ENCODE measurements at regions not wholly inside any gene's neighbourhood (a gene's known extent, or its start where the extent isn't known, plus 50 kb on each side); places are given as distances from the start of the nearest gene placed in this dataset.

DNA sequence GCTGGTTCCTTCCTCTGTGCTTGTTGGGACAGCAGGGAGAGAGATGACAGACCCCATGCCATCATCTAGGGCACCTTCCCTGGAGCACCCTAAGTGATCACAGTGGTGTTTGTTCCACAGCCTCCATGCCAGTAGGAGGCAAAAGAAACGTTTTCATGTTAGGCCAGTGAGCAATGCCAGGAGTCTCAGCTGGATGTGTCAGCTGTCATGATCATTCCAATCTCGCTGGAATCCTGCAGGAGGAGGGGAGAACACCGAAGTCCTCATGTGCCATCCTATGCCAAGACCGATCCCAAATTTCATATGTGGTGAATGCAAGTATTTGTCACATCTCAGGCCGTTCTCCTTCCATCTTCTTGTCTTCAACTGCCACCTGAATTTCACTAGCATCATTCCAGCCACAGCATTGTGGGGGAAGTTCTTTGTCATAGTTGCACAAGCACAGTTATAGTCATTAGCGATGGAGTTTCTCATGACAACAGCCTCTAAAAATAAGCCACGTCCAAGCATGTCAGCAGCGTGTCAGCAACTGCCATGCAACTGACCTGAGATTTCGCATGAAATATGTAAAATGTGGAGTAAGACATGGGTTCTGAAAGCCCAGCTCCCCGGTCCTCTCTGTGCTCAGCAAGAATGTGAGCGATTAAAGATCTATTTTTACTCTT is 97.2 kb upstream of the DNAH5 start:
- no peak overlapping the region for H3K27ac ChIP-seq (ENCODE audit: control insufficient read depth, insufficient read depth)
- H4K20me1 ChIP-seq (ENCODE audit: control insufficient read depth, insufficient read depth): no peaks in the 10 kb centered on the region
- POLR2A ChIA-PET: no interaction called here
- ATAC-seq (no peak), FAIRE-seq (no peak), DNase-seq (ENCODE audit: low read depth, low spot score) (no peak)
- intact Hi-C loops (cut with micrococcal nuclease; ENCODE audit: unreplicated experiment): no loop called here
- in situ Hi-C loops (cut with MboI): no loop called here
- H3K79me2 ChIP-seq (ENCODE audit: control insufficient read depth, insufficient read depth, low read length): no peaks in the 10 kb centered on the region
- H3K9me3 ChIP-seq (replicated peaks; ENCODE audit: control insufficient read depth, insufficient read depth, low read length): no peaks in the 10 kb centered on the region
- WGBS (ENCODE audit: insufficient coverage, insufficient replicate concordance, low lambda C conversion rate, missing lambda C conversion rate): 12% methylated on average over 11 of the region's 11 CpGs
- TF ChIP-seq, protein P1, sequence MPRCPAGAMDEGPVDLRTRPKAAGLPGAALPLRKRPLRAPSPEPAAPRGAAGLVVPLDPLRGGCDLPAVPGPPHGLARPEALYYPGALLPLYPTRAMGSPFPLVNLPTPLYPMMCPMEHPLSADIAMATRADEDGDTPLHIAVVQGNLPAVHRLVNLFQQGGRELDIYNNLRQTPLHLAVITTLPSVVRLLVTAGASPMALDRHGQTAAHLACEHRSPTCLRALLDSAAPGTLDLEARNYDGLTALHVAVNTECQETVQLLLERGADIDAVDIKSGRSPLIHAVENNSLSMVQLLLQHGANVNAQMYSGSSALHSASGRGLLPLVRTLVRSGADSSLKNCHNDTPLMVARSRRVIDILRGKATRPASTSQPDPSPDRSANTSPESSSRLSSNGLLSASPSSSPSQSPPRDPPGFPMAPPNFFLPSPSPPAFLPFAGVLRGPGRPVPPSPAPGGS (IDR thresholded peaks at IDR 0.05; ENCODE audit: borderline replicate concordance, insufficient read depth, low read depth, low read length, poor library complexity, severe bottlenecking): peak; percentile 47
- TF ChIP-seq ZNF207 (IDR thresholded peaks at IDR 0.05; ENCODE audit: borderline replicate concordance): no peak
- no peak overlapping the region for H3K9ac ChIP-seq (ENCODE audit: control insufficient read depth, insufficient read depth, low read length)
- CTCF ChIA-PET: no interaction called here
- no peak overlapping the region for H3K4me2 ChIP-seq (ENCODE audit: control insufficient read depth, insufficient read depth)
- peaks cover 0 to 4% of the 10 kb centered on the region in 2 experiments; a peak in 2 of 4 replicates for H3K27me3 ChIP-seq (replicated peaks in 1 of 2; ENCODE audit: control insufficient read depth in 2 of 2, insufficient read depth in 2 of 2, low read length in 1 of 2)
- RAD21 ChIA-PET (ENCODE audit: unreplicated experiment): no interaction called here
- H3K4me1 ChIP-seq (ENCODE audit: control insufficient read depth, insufficient read depth, low read length): no peaks in the 10 kb centered on the region
- BruUV-seq (replicated peaks): no TSS peak
- H3K36me3 ChIP-seq (ENCODE audit: control insufficient read depth in 2 of 2, insufficient read depth in 2 of 2, low read length in 1 of 2): no peaks in the 10 kb centered on the region
- no peak overlapping the region for H2AFZ ChIP-seq (ENCODE audit: control insufficient read depth, low read depth, low read length)
- no peak overlapping the region for H3K4me3 ChIP-seq
- SMC1A ChIA-PET (ENCODE audit: uncharacterized antibody, unreplicated experiment): no interaction called here

DNA sequence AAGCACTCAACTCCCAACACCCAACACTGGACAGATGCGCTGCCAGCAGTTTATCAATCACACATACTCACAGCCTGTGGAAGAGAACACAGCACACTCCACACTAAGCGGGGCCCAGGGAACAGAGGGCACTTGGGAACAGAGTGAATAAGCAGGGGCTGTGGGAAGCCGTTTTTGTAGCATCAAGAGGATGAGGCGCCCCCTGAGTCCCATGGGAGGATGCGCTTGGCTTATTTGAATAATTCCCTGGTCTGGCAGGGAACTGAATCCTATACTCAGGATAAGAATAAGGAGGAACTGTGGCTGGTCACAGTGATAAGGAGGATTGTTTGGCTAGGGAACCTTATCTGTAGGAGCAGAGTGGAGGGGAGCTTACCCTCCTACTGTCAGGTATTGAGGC is 96.1 kb upstream of the DNAH5 start:
- FAIRE-seq (no peak), DNase-seq (ENCODE audit: low read depth, low spot score) (no peak), ATAC-seq (no peak)
- RAD21 ChIA-PET (ENCODE audit: unreplicated experiment): no interaction called here
- no peak overlapping the region for H3K4me3 ChIP-seq
- WGBS (ENCODE audit: insufficient coverage, insufficient replicate concordance, low lambda C conversion rate, missing lambda C conversion rate): 46% methylated on average over 5 of the region's 5 CpGs
- H3K4me2 ChIP-seq (ENCODE audit: control insufficient read depth, insufficient read depth): no peak overlapping the region
- H2AFZ ChIP-seq (ENCODE audit: control insufficient read depth, low read depth, low read length): no peak overlapping the region
- TF ChIP-seq DPF2 (IDR thresholded peaks at IDR 0.05): no peak
- no peak overlapping the region for H3K9ac ChIP-seq (ENCODE audit: control insufficient read depth, insufficient read depth, low read length)
- no peaks in the 10 kb centered on the region for H3K36me3 ChIP-seq (ENCODE audit: control insufficient read depth in 2 of 2, insufficient read depth in 2 of 2, low read length in 1 of 2)
- intact Hi-C loops (cut with micrococcal nuclease; ENCODE audit: unreplicated experiment): no loop called here
- H3K4me1 ChIP-seq (ENCODE audit: control insufficient read depth, insufficient read depth, low read length): no peaks in the 10 kb centered on the region
- in situ Hi-C loops (cut with MboI): no loop called here
- BruUV-seq (replicated peaks): no TSS peak
- SMC1A ChIA-PET (ENCODE audit: uncharacterized antibody, unreplicated experiment): no interaction called here
- no peaks in the 10 kb centered on the region for H3K9me3 ChIP-seq (replicated peaks; ENCODE audit: control insufficient read depth, insufficient read depth, low read length)
- H3K79me2 ChIP-seq (ENCODE audit: control insufficient read depth, insufficient read depth, low read length): no peaks in the 10 kb centered on the region
- CTCF ChIA-PET: no interaction called here
- H4K20me1 ChIP-seq (ENCODE audit: control insufficient read depth, insufficient read depth): no peaks in the 10 kb centered on the region
- peaks cover 0 to 4% of the 10 kb centered on the region in 2 experiments; a peak in 2 of 4 replicates for H3K27me3 ChIP-seq (replicated peaks in 1 of 2; ENCODE audit: control insufficient read depth in 2 of 2, insufficient read depth in 2 of 2, low read length in 1 of 2)
- POLR2A ChIA-PET: no interaction called here
- no peak overlapping the region for H3K27ac ChIP-seq (ENCODE audit: control insufficient read depth, insufficient read depth)
